T1000 (cell line): ENCODE measurements at regions not wholly inside any gene's neighbourhood (a gene's known extent, or its start where the extent isn't known, plus 50 kb on each side); places are given as distances from the start of the nearest gene placed in this dataset.
"Not testable (repeated sequence)": the region's sequence is repeated elsewhere in the genome, so short reads cannot be mapped to it uniquely, and the experiment has no call there.

Experiments used
- DNase-seq: peaks from one replicate; lab custom pipeline; 2025; ENCODE audit warnings: mixed read lengths; lab: John Stamatoyannopoulos, UW

- no peak for DNase-seq
Observed at GRCh38 chr15:38073178-38073946, 138.9 kb downstream of the TMCO5A start.

- no peak for DNase-seq
Observed at GRCh38 chr15:38074029-38074428, 139.6 kb downstream of the TMCO5A start.

- DNase-seq: no peak
Observed at GRCh38 chr15:38075466-38075865, 141.0 kb downstream of the TMCO5A start.

GRCh38 chr15:38076786-38077185 lies 142.3 kb downstream of the TMCO5A start:
- no peak for DNase-seq

GRCh38 chr15:38079236-38079635 lies 144.8 kb downstream of the TMCO5A start:
- DNase-seq: no peak

- DNase-seq: no peak
Observed at GRCh38 chr15:38080651-38081275, 146.3 kb downstream of the TMCO5A start.

- DNase-seq: no peak
Observed at GRCh38 chr15:38084289-38084688, 149.8 kb downstream of the TMCO5A start.

GRCh38 chr15:38085114-38085513 lies 150.7 kb downstream of the TMCO5A start:
- DNase-seq: no peak

- no peak for DNase-seq
Observed at GRCh38 chr15:38085931-38086568, 151.6 kb downstream of the TMCO5A start.

- no peak for DNase-seq
Observed at GRCh38 chr15:38086611-38087010, 152.2 kb downstream of the TMCO5A start.

- no peak for DNase-seq
Observed at GRCh38 chr15:38088971-38089370, 154.5 kb downstream of the TMCO5A start.

- no peak for DNase-seq
Observed at GRCh38 chr15:38090223-38090622, 155.8 kb downstream of the TMCO5A start.

- DNase-seq: no peak
Observed at GRCh38 chr15:38090678-38091077, 156.2 kb downstream of the TMCO5A start.

GRCh38 chr15:38091078-38091645 lies 156.7 kb downstream of the TMCO5A start:
- DNase-seq: no peak

GRCh38 chr15:38093931-38094330 lies 158.7 kb upstream of the SPRED1 start:
- DNase-seq: no peak

- DNase-seq: no peak
Observed at GRCh38 chr15:38102972-38103371, 149.7 kb upstream of the SPRED1 start.

- DNase-seq: no peak
Observed at GRCh38 chr15:38103564-38103963, 149.1 kb upstream of the SPRED1 start.

- no peak for DNase-seq
Observed at GRCh38 chr15:38111070-38111469, 141.6 kb upstream of the SPRED1 start.

- no peak for DNase-seq
Observed at GRCh38 chr15:38112406-38112805, 140.2 kb upstream of the SPRED1 start.

- DNase-seq: no peak
Observed at GRCh38 chr15:38115121-38115520, 137.5 kb upstream of the SPRED1 start.

GRCh38 chr15:38117781-38118180 lies 134.9 kb upstream of the SPRED1 start:
- DNase-seq: no peak

GRCh38 chr15:38119865-38120264 lies 132.8 kb upstream of the SPRED1 start:
- DNase-seq: not testable (repeated sequence)

GRCh38 chr15:38127306-38127771 lies 125.3 kb upstream of the SPRED1 start:
- no peak for DNase-seq
